ENCODE measurements at regions not wholly inside any gene's neighbourhood (a gene's known extent, or its start where the extent isn't known, plus 50 kb on each side); places are given as distances from the start of the nearest gene placed in this dataset.

- no peak for TF ChIP-seq CTCF (IDR thresholded peaks at IDR 0.05; ENCODE audit: extremely low read depth, low read depth, low read length)
- Histone ChIP-seq H3K36me3 (ENCODE audit: insufficient read depth, low read length) (no peaks in the 10 kb centered on the region), H3K4me2 (ENCODE audit: insufficient read depth, low read length) (no peak overlapping the region), H3K4me1 (ENCODE audit: insufficient read depth, low read length) (no peaks in the 10 kb centered on the region), H2AFZ (ENCODE audit: low read length) (no peak overlapping the region), H4K20me1 (ENCODE audit: insufficient read depth, low read length) (no peaks in the 10 kb centered on the region), H3K9me3 (ENCODE audit: low read depth, low read length) (no peaks in the 10 kb centered on the region), H3K79me2 (ENCODE audit: insufficient read depth, low read length) (no peaks in the 10 kb centered on the region), H3K4me3 (ENCODE audit: insufficient read depth, low read length) (no peak overlapping the region), H3K27ac (ENCODE audit: low read depth, low read length) (no peak overlapping the region), H3K27me3 (ENCODE audit: insufficient read depth, low read length) (no peaks in the 10 kb centered on the region)
- DNase-seq (ENCODE audit: insufficient read length, low spot score, missing footprints): no peak
These were observed 63.5 kb upstream of the C1orf174 start for GRCh38 chr1:3963554-3963953.

GRCh38 chr1:3965693-3966092 lies 65.6 kb upstream of the C1orf174 start:
- no peak for TF ChIP-seq CTCF (IDR thresholded peaks at IDR 0.05; ENCODE audit: extremely low read depth, low read depth, low read length)
- no peak for DNase-seq (ENCODE audit: insufficient read length, low spot score, missing footprints)
- H3K36me3 ChIP-seq (ENCODE audit: insufficient read depth, low read length): no peaks in the 10 kb centered on the region
- H3K27me3 ChIP-seq (ENCODE audit: insufficient read depth, low read length): no peaks in the 10 kb centered on the region
- no peak overlapping the region for H2AFZ ChIP-seq (ENCODE audit: low read length)
- no peak overlapping the region for H3K4me3 ChIP-seq (ENCODE audit: insufficient read depth, low read length)
- no peaks in the 10 kb centered on the region for H3K9me3 ChIP-seq (ENCODE audit: low read depth, low read length)
- H3K4me1 ChIP-seq (ENCODE audit: insufficient read depth, low read length): no peaks in the 10 kb centered on the region
- H3K79me2 ChIP-seq (ENCODE audit: insufficient read depth, low read length): no peaks in the 10 kb centered on the region
- H4K20me1 ChIP-seq (ENCODE audit: insufficient read depth, low read length): no peaks in the 10 kb centered on the region
- no peak overlapping the region for H3K27ac ChIP-seq (ENCODE audit: low read depth, low read length)
- H3K4me2 ChIP-seq (ENCODE audit: insufficient read depth, low read length): no peak overlapping the region

- Histone ChIP-seq H3K79me2 (ENCODE audit: insufficient read depth, low read length) (no peaks in the 10 kb centered on the region), H3K36me3 (ENCODE audit: insufficient read depth, low read length) (no peaks in the 10 kb centered on the region), H3K4me2 (ENCODE audit: insufficient read depth, low read length) (no peak overlapping the region), H4K20me1 (ENCODE audit: insufficient read depth, low read length) (no peaks in the 10 kb centered on the region), H3K9me3 (ENCODE audit: low read depth, low read length) (no peaks in the 10 kb centered on the region), H3K4me1 (ENCODE audit: insufficient read depth, low read length) (no peaks in the 10 kb centered on the region), H3K4me3 (ENCODE audit: insufficient read depth, low read length) (no peak overlapping the region), H3K27me3 (ENCODE audit: insufficient read depth, low read length) (no peaks in the 10 kb centered on the region), H3K27ac (ENCODE audit: low read depth, low read length) (no peak overlapping the region), H2AFZ (ENCODE audit: low read length) (no peak overlapping the region)
- DNase-seq (ENCODE audit: insufficient read length, low spot score, missing footprints): no peak
- TF ChIP-seq CTCF (IDR thresholded peaks at IDR 0.05; ENCODE audit: extremely low read depth, low read depth, low read length): no peak
These were observed 68.8 kb upstream of the C1orf174 start for GRCh38 chr1:3968851-3969250.

GRCh38 chr1:3971981-3972380 lies 71.9 kb upstream of the C1orf174 start:
- no peaks in the 10 kb centered on the region for H3K9me3 ChIP-seq (ENCODE audit: low read depth, low read length)

More at GRCh38 chr1:3971981-3972380, 71.9 kb upstream of the C1orf174 start:
- Histone ChIP-seq H3K4me3 (ENCODE audit: insufficient read depth, low read length) (no peak overlapping the region), H4K20me1 (ENCODE audit: insufficient read depth, low read length) (no peaks in the 10 kb centered on the region), H3K27me3 (ENCODE audit: insufficient read depth, low read length) (no peaks in the 10 kb centered on the region), H3K27ac (ENCODE audit: low read depth, low read length) (no peak overlapping the region), H3K4me1 (ENCODE audit: insufficient read depth, low read length) (no peaks in the 10 kb centered on the region), H3K4me2 (ENCODE audit: insufficient read depth, low read length) (no peak overlapping the region), H3K36me3 (ENCODE audit: insufficient read depth, low read length) (no peaks in the 10 kb centered on the region), H3K79me2 (ENCODE audit: insufficient read depth, low read length) (no peaks in the 10 kb centered on the region), H2AFZ (ENCODE audit: low read length) (no peak overlapping the region)
- no peak for DNase-seq (ENCODE audit: insufficient read length, low spot score, missing footprints)
- TF ChIP-seq CTCF (IDR thresholded peaks at IDR 0.05; ENCODE audit: extremely low read depth, low read depth, low read length): no peak

Data from osteoblast (primary cell).